GM12891 (cell line): ENCODE measurements at regions not wholly inside any gene's neighbourhood (a gene's known extent, or its start where the extent isn't known, plus 50 kb on each side); places are given as distances from the start of the nearest gene placed in this dataset.

Experiments
- DNase-seq: peaks from one replicate; pipeline ENCODE4 v3.0.0; 2011; ENCODE audit warnings: low spot score; ENCODE audit not compliant: insufficient read length
- FAIRE-seq: peaks from 2 replicates; lab custom pipeline; 2011; peaks lifted over from hg19 to GRCh38; lab: Jason Lieb, UNC
- PAX5 ChIP-seq: IDR thresholded peaks from 2 replicates; pipeline ENCODE4 v1.6.1; 2011; ENCODE audit warnings: low read length, moderate library complexity, mild to moderate bottlenecking; ENCODE audit not compliant: insufficient read depth, severe bottlenecking
- POLR2A ChIP-seq: IDR thresholded peaks from 2 replicates; pipeline ENCODE4 v1.6.1; 2011; ENCODE audit warnings: low read depth, low read length, control low read depth
- POLR2AphosphoS5 ChIP-seq: IDR thresholded peaks from 2 replicates; pipeline ENCODE4 v1.6.1; 2011; ENCODE audit warnings: low read depth, low read length, control low read depth
- POU2F2 ChIP-seq: IDR thresholded peaks from 2 replicates; pipeline ENCODE4 v1.6.1; 2011; ENCODE audit warnings: low read depth, mild to moderate bottlenecking, control low read depth, low read length, moderate library complexity
- SPI1 ChIP-seq: IDR thresholded peaks from 2 replicates; pipeline ENCODE4 v1.6.1; 2011; ENCODE audit warnings: low read depth, low read length, control low read depth
- TAF1 ChIP-seq: IDR thresholded peaks from 2 replicates; pipeline ENCODE4 v1.6.1; 2011; ENCODE audit warnings: low read depth, low read length, control low read depth

GRCh38 chr10:58050575-58050974 lies 217.1 kb downstream of the IPMK start:
- no peak for FAIRE-seq
- TF ChIP-seq POU2F2 = no peak
- TF ChIP-seq SPI1 = no peak
- no peak for TF ChIP-seq PAX5
- TF ChIP-seq TAF1 = no peak
- TF ChIP-seq POLR2AphosphoS5 = no peak
- no peak for TF ChIP-seq POLR2A
- no peak for DNase-seq

GRCh38 chr10:58048936-58049335 lies 218.8 kb downstream of the IPMK start:
- FAIRE-seq (no peak), DNase-seq (no peak)
- TF ChIP-seq TAF1 (no peak), POLR2AphosphoS5 (no peak), SPI1 (no peak), POU2F2 (no peak), PAX5 (no peak), POLR2A (no peak)

- FAIRE-seq (no peak), DNase-seq (no peak)
- TF ChIP-seq POU2F2 (no peak), POLR2AphosphoS5 (no peak), POLR2A (no peak), PAX5 (no peak), SPI1 (no peak), TAF1 (no peak)
Measured at GRCh38 chr10:58044072-58044471, 223.6 kb downstream of the IPMK start.

- DNase-seq (no peak), FAIRE-seq (no peak)
- TF ChIP-seq SPI1 (no peak), POLR2A (no peak)
Measured at GRCh38 chr10:58041901-58042300, 225.8 kb downstream of the IPMK start.

- DNase-seq (no peak), FAIRE-seq (no peak)
- TF ChIP-seq POLR2AphosphoS5 (no peak), POU2F2 (no peak), TAF1 (no peak), SPI1 (no peak), PAX5 (no peak), POLR2A (no peak)
Measured at GRCh38 chr10:58030208-58030607, 237.5 kb downstream of the IPMK start.

- DNase-seq (no peak), FAIRE-seq (no peak)
- TF ChIP-seq POLR2A = no peak
- no peak for TF ChIP-seq SPI1
- no peak for TF ChIP-seq PAX5
Measured at GRCh38 chr10:58028597-58029366, 238.9 kb downstream of the IPMK start.

- TF ChIP-seq PAX5 = no peak
- TF ChIP-seq TAF1 = no peak
- no peak for TF ChIP-seq POLR2A
- no peak for TF ChIP-seq POU2F2
- DNase-seq (no peak), FAIRE-seq (no peak)
Measured at GRCh38 chr10:58027426-58027825, 240.3 kb downstream of the IPMK start.

GRCh38 chr10:58026036-58026435 lies 241.7 kb downstream of the IPMK start:
- no peak for TF ChIP-seq POU2F2
- no peak for TF ChIP-seq POLR2AphosphoS5
- no peak for TF ChIP-seq SPI1
- no peak for TF ChIP-seq TAF1
- TF ChIP-seq PAX5 = no peak
- no peak for TF ChIP-seq POLR2A
- DNase-seq = no peak
- FAIRE-seq = no peak

- FAIRE-seq = no peak
- TF ChIP-seq PAX5 (no peak), TAF1 (no peak), POLR2AphosphoS5 (no peak), SPI1 (no peak), POLR2A (no peak), POU2F2 (no peak)
- no peak for DNase-seq
Measured at GRCh38 chr10:58023341-58024073, 244.2 kb downstream of the IPMK start.

- DNase-seq (no peak), FAIRE-seq (no peak)
- TF ChIP-seq PAX5 (no peak), POLR2AphosphoS5 (no peak), SPI1 (no peak), POLR2A (no peak), TAF1 (no peak), POU2F2 (no peak)
Measured at GRCh38 chr10:58019863-58020537, 247.7 kb downstream of the IPMK start.
